GM12878 (cell line): ENCODE measurements at regions not wholly inside any gene's neighbourhood (a gene's known extent, or its start where the extent isn't known, plus 50 kb on each side); places are given as distances from the start of the nearest gene placed in this dataset.

Experiments
- CBX3 ChIP-seq: fragments of 200-600 bp; sonication (generic); IDR thresholded peaks from 2 replicates; pipeline ENCODE4 v1.6.1; 2016; ENCODE audit warnings: low read depth, borderline replicate concordance
- CTCF ChIP-seq, 3 experiments: IDR thresholded peaks in 2 of 3; conservative IDR thresholded peaks in 1 of 3; 2 replicates each; pipeline ENCODE4 v1.5.1; 2011; ENCODE audit warnings: low read depth in 3 of 3, low read length in 3 of 3, mild to moderate bottlenecking in 3 of 3, control low read depth in 2 of 3, moderate library complexity in 2 of 3, inconsistent platforms in 1 of 3, mixed read lengths in 1 of 3; ENCODE audit not compliant: control insufficient read depth in 2 of 3, insufficient read depth in 1 of 3; ENCODE audit errors: extremely low read depth in 1 of 3
- EZH2 ChIP-seq: IDR thresholded peaks from 2 replicates; pipeline ENCODE4 v1.6.1; 2012; ENCODE audit warnings: low read depth, mild to moderate bottlenecking, control low read depth, inconsistent platforms, low read length, borderline replicate concordance; ENCODE audit not compliant: control insufficient read depth
- HDAC2 ChIP-seq: fragments of 200-600 bp; sonication (generic); IDR thresholded peaks from 2 replicates; pipeline ENCODE4 v1.6.1; 2017
- HDAC6 ChIP-seq: fragments of 200-600 bp; sonication (generic); IDR thresholded peaks from one replicate; pipeline ENCODE4 v1.8.0; 2017; ENCODE audit warnings: antibody characterized with exemption; ENCODE audit not compliant: unreplicated experiment
- JUNB ChIP-seq: IDR thresholded peaks from 2 replicates; pipeline ENCODE4 v1.6.1; 2016; ENCODE audit warnings: antibody characterized with exemption, mild to moderate bottlenecking
- NFIC ChIP-seq: IDR thresholded peaks from 2 replicates; pipeline ENCODE4 v1.6.1; 2012; ENCODE audit warnings: low read depth, mild to moderate bottlenecking, inconsistent platforms, low read length, moderate library complexity
- NRF1 ChIP-seq: conservative IDR thresholded peaks from 2 replicates; pipeline ENCODE4 v1.6.1; 2011; ENCODE audit warnings: mild to moderate bottlenecking, low read depth, low read length, improper control_type of control experiment
- POU2F2 ChIP-seq: IDR thresholded peaks from 3 replicates; pipeline ENCODE4 v1.6.1; 2011; ENCODE audit warnings: low read depth, mild to moderate bottlenecking, low read length, borderline replicate concordance
- SMC3 ChIP-seq: IDR thresholded peaks from 2 replicates; pipeline ENCODE4 v1.6.1; 2011; ENCODE audit warnings: low read length, improper control_type of control experiment, borderline replicate concordance
- ZNF24 ChIP-seq: fragments of 450-650 bp; IDR thresholded peaks from 2 replicates; pipeline ENCODE4 v1.6.1; 2017; ENCODE audit warnings: antibody characterized with exemption, mild to moderate bottlenecking

GRCh38 chr10:77738496-77739158 is 101.0 kb upstream of the KCNMA1 start:
- no peak for TF ChIP-seq CTCF (IDR thresholded peaks at IDR 0.05 in 2 of 3, conservative IDR thresholded peaks at IDR 0.05 in 1 of 3; ENCODE audit: control insufficient read depth in 2 of 3, extremely low read depth in 1 of 3, insufficient read depth in 1 of 3, low read depth in 3 of 3, low read length in 3 of 3)
- TF ChIP-seq ZNF24 = no peak
- TF ChIP-seq HDAC6 = no peak
- no peak for TF ChIP-seq POU2F2
- TF ChIP-seq HDAC2 = no peak
- TF ChIP-seq JUNB = no peak
- TF ChIP-seq SMC3 = no peak
- TF ChIP-seq EZH2 = no peak
- TF ChIP-seq CBX3 = no peak
- TF ChIP-seq NRF1 = no peak
- no peak for TF ChIP-seq NFIC
